ENCODE measurements at regions not wholly inside any gene's neighbourhood (a gene's known extent, or its start where the extent isn't known, plus 50 kb on each side); places are given as distances from the start of the nearest gene placed in this dataset.

- Histone ChIP-seq H3K4me3 (ENCODE audit: low read depth in 1 of 3, low read length in 3 of 3) (no peak overlapping the region), H3K9ac (ENCODE audit: low read depth in 1 of 2, low read length in 2 of 2) (no peak overlapping the region), H3K4me1 (ENCODE audit: control insufficient read depth in 4 of 4, insufficient read depth in 4 of 4, low read length in 3 of 4) (no peaks in the 10 kb centered on the region), H3K9me3 (ENCODE audit: control insufficient read depth in 4 of 4, low read length in 3 of 4) (no peaks in the 10 kb centered on the region), H3K27me3 (ENCODE audit: control insufficient read depth in 4 of 4, insufficient read depth in 4 of 4, low read length in 3 of 4) (no peaks in the 10 kb centered on the region), H3K36me3 (ENCODE audit: control insufficient read depth in 4 of 4, insufficient read depth in 3 of 4, low read depth in 1 of 4, low read length in 3 of 4) (no peaks in the 10 kb centered on the region), H3K27ac (ENCODE audit: low read depth in 1 of 2, low read length in 2 of 2) (no peak overlapping the region)
- TF ChIP-seq TAF1 (conservative IDR thresholded peaks at IDR 0.05) (no peak), FOXA2 (IDR thresholded peaks at IDR 0.05) (no peak), JUND (IDR thresholded peaks at IDR 0.05) (no peak), NR2F2 (IDR thresholded peaks at IDR 0.05) (no peak), EGR1 (IDR thresholded peaks at IDR 0.05; ENCODE audit: low read depth in 2 of 2) (no peak), HNF4G (IDR thresholded peaks at IDR 0.05) (no peak), REST (IDR thresholded peaks at IDR 0.05) (no peak)
- TF ChIP-seq, protein P1, sequence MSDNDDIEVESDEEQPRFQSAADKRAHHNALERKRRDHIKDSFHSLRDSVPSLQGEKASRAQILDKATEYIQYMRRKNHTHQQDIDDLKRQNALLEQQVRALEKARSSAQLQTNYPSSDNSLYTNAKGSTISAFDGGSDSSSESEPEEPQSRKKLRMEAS (IDR thresholded peaks at IDR 0.05), result no peak
- TF ChIP-seq, protein P2, sequence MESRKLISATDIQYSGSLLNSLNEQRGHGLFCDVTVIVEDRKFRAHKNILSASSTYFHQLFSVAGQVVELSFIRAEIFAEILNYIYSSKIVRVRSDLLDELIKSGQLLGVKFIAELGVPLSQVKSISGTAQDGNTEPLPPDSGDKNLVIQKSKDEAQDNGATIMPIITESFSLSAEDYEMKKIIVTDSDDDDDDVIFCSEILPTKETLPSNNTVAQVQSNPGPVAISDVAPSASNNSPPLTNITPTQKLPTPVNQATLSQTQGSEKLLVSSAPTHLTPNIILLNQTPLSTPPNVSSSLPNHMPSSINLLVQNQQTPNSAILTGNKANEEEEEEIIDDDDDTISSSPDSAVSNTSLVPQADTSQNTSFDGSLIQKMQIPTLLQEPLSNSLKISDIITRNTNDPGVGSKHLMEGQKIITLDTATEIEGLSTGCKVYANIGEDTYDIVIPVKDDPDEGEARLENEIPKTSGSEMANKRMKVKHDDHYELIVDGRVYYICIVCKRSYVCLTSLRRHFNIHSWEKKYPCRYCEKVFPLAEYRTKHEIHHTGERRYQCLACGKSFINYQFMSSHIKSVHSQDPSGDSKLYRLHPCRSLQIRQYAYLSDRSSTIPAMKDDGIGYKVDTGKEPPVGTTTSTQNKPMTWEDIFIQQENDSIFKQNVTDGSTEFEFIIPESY (IDR thresholded peaks at IDR 0.05), result no peak
- no peak for DNase-seq (ENCODE audit: low spot score)
- 63% methylated on average over 3 of the region's 3 CpGs for WGBS
Measured at GRCh38 chr14:45658226-45658916, 405.4 kb upstream of the MIS18BP1 start.

GRCh38 chr14:45651890-45652289, 398.9 kb upstream of the MIS18BP1 start:
- no peak overlapping the region for H3K9ac ChIP-seq (ENCODE audit: low read depth in 1 of 2, low read length in 2 of 2)
- no peak overlapping the region for H3K27ac ChIP-seq (ENCODE audit: low read depth in 1 of 2, low read length in 2 of 2)
- H3K27me3 ChIP-seq (ENCODE audit: control insufficient read depth in 4 of 4, insufficient read depth in 4 of 4, low read length in 3 of 4), result no peaks in the 10 kb centered on the region
- no peak for DNase-seq (ENCODE audit: low spot score)
- peaks cover 0 to 5% (median 0%) of the 10 kb centered on the region in 4 donors for H3K9me3 ChIP-seq (ENCODE audit: control insufficient read depth in 4 of 4, low read length in 3 of 4)
- H3K4me3 ChIP-seq (ENCODE audit: low read depth in 1 of 3, low read length in 3 of 3), result no peak overlapping the region
- 55% methylated on average over 2 of the region's 2 CpGs for WGBS
- TF ChIP-seq, protein P1 (IDR thresholded peaks at IDR 0.05), result no peak
- no peak for TF ChIP-seq JUND (IDR thresholded peaks at IDR 0.05)
- TF ChIP-seq, protein P3, sequence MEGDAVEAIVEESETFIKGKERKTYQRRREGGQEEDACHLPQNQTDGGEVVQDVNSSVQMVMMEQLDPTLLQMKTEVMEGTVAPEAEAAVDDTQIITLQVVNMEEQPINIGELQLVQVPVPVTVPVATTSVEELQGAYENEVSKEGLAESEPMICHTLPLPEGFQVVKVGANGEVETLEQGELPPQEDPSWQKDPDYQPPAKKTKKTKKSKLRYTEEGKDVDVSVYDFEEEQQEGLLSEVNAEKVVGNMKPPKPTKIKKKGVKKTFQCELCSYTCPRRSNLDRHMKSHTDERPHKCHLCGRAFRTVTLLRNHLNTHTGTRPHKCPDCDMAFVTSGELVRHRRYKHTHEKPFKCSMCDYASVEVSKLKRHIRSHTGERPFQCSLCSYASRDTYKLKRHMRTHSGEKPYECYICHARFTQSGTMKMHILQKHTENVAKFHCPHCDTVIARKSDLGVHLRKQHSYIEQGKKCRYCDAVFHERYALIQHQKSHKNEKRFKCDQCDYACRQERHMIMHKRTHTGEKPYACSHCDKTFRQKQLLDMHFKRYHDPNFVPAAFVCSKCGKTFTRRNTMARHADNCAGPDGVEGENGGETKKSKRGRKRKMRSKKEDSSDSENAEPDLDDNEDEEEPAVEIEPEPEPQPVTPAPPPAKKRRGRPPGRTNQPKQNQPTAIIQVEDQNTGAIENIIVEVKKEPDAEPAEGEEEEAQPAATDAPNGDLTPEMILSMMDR (IDR thresholded peaks at IDR 0.05; ENCODE audit: low read depth, low read length, missing input control), result no peak
- TF ChIP-seq HNF4A (conservative IDR thresholded peaks at IDR 0.05), result no peak
- TF ChIP-seq NR2F2 (IDR thresholded peaks at IDR 0.05), result no peak
- TF ChIP-seq, protein P2 (IDR thresholded peaks at IDR 0.05), result no peak
- no peak for TF ChIP-seq RAD21 (IDR thresholded peaks at IDR 0.05)
- no peak for TF ChIP-seq RXRA (IDR thresholded peaks at IDR 0.05)
- TF ChIP-seq GABPA (IDR thresholded peaks at IDR 0.05 in 1 of 2, conservative IDR thresholded peaks at IDR 0.05 in 1 of 2), result no peak
- TF ChIP-seq SP1 (IDR thresholded peaks at IDR 0.05), result no peak
- TF ChIP-seq YY1 (IDR thresholded peaks at IDR 0.05), result no peak
- TF ChIP-seq EGR1 (IDR thresholded peaks at IDR 0.05; ENCODE audit: low read depth in 2 of 2), result no peak
- no peak for TF ChIP-seq ATF3 (IDR thresholded peaks at IDR 0.05)
- TF ChIP-seq HNF4G (IDR thresholded peaks at IDR 0.05), result no peak
- no peaks in the 10 kb centered on the region for H3K4me1 ChIP-seq (ENCODE audit: control insufficient read depth in 4 of 4, insufficient read depth in 4 of 4, low read length in 3 of 4)
- H3K36me3 ChIP-seq (ENCODE audit: control insufficient read depth in 4 of 4, insufficient read depth in 3 of 4, low read depth in 1 of 4, low read length in 3 of 4), result no peaks in the 10 kb centered on the region

Measured in liver (tissue), 8 donors.